GM12878 (cell line): ENCODE measurements at regions not wholly inside any gene's neighbourhood (a gene's known extent, or its start where the extent isn't known, plus 50 kb on each side); places are given as distances from the start of the nearest gene placed in this dataset.

Experiments
- ATAC-seq: fragments of 200-7000 bp; cut with Tn5 transposase; 3 replicates; pipeline ENCODE4 v1.9.1; 2020; ENCODE audit warnings: mild to moderate bottlenecking, moderate library complexity
- BruUV-seq: library from RNA; stranded (reverse); fragments of 400-500 nt; replicated peaks from 2 replicates; lab custom pipeline; 2021; lab: Mats Ljungman, UMichigan
- CTCF ChIA-PET: fragments of 300-600 bp; sonication (Branson Sonifier 250); formaldehyde crosslinking; extraction: SDS; loops from one replicate; lab custom pipeline; 2021; ENCODE audit warnings: inconsistent platforms; lab: Yijun Ruan, JAX
- POLR2A ChIA-PET: fragments of 350-600 bp; formaldehyde crosslinking; extraction: SDS; loops from one replicate; lab custom pipeline; 2021; ENCODE audit warnings: inconsistent platforms; lab: Charles Lee
- RAD21 ChIA-PET: fragments of 300-600 bp; sonication (Branson Sonifier 250); formaldehyde crosslinking; loops from one replicate; lab custom pipeline; 2023; ENCODE audit warnings: antibody characterized with exemption; ENCODE audit not compliant: unreplicated experiment; lab: Charles Lee
- SMC1A ChIA-PET: fragments of 300-600 bp; sonication (Branson Sonifier 250); formaldehyde crosslinking; loops from one replicate; lab custom pipeline; 2023; ENCODE audit not compliant: unreplicated experiment, uncharacterized antibody; lab: Charles Lee
- DNase-seq: peaks from one replicate; pipeline ENCODE4 v3.0.0-alpha.2; 2011; ENCODE audit warnings: low read depth, low spot score
- FAIRE-seq: peaks from 3 replicates; lab custom pipeline; 2011; peaks lifted over from hg19 to GRCh38; lab: Jason Lieb, UNC
- H2AFZ ChIP-seq: 2 replicates; pipeline ENCODE4 v1.6.0; 2011; ENCODE audit warnings: low read depth, low read length, control low read depth; ENCODE audit not compliant: control insufficient read depth
- H3K27ac ChIP-seq: 2 replicates; pipeline ENCODE4 v1.5.1; 2011; ENCODE audit warnings: control low read depth; ENCODE audit not compliant: control insufficient read depth, insufficient read depth
- H3K27me3 ChIP-seq, 2 experiments: replicated peaks in 1 of 2; 2 replicates each; pipeline versions ENCODE4 v1.6.0 to v1.6.1; 2011; ENCODE audit warnings: low read length in 1 of 2; ENCODE audit not compliant: control insufficient read depth in 2 of 2, insufficient read depth in 2 of 2
- H3K36me3 ChIP-seq, 2 experiments: 2 replicates each; pipeline ENCODE4 v1.5.1; 2011; ENCODE audit warnings: low read length in 1 of 2; ENCODE audit not compliant: control insufficient read depth in 2 of 2, insufficient read depth in 2 of 2
- H3K4me1 ChIP-seq: 2 replicates; pipeline ENCODE4 v1.6.1; 2011; ENCODE audit warnings: mild to moderate bottlenecking, low read length, moderate library complexity, mixed read lengths; ENCODE audit not compliant: control insufficient read depth, insufficient read depth
- H3K4me2 ChIP-seq: 2 replicates; pipeline ENCODE4 v1.6.0; 2011; ENCODE audit warnings: control low read depth; ENCODE audit not compliant: control insufficient read depth, insufficient read depth
- H3K4me3 ChIP-seq: fragments of 200-600 bp; sonication (generic); 2 replicates; pipeline ENCODE4 v1.5.1; 2016
- H3K79me2 ChIP-seq: 2 replicates; pipeline ENCODE4 v1.6.0; 2011; ENCODE audit warnings: low read length; ENCODE audit not compliant: control insufficient read depth, insufficient read depth
- H3K9ac ChIP-seq: 2 replicates; pipeline ENCODE4 v1.8.0; 2011; ENCODE audit warnings: low read length, control low read depth, mixed read lengths; ENCODE audit not compliant: control insufficient read depth, insufficient read depth
- H3K9me3 ChIP-seq: replicated peaks from 3 replicates; pipeline ENCODE4 v1.5.1; 2011; ENCODE audit warnings: mild to moderate bottlenecking, low read length; ENCODE audit not compliant: control insufficient read depth, insufficient read depth
- H4K20me1 ChIP-seq: 2 replicates; pipeline ENCODE4 v1.6.0; 2011; ENCODE audit not compliant: control insufficient read depth, insufficient read depth
- HCFC1 ChIP-seq: fragments of 150-350 bp; IDR thresholded peaks from 2 replicates; pipeline ENCODE4 v1.6.1; 2014; ENCODE audit warnings: low read length
- JUNB ChIP-seq: IDR thresholded peaks from 2 replicates; pipeline ENCODE4 v1.6.1; 2016; ENCODE audit warnings: antibody characterized with exemption, mild to moderate bottlenecking
- SKIL ChIP-seq: fragments of 450-650 bp; IDR thresholded peaks from 2 replicates; pipeline ENCODE4 v1.6.1; 2017; ENCODE audit warnings: mild to moderate bottlenecking, low read depth, inconsistent platforms; ENCODE audit not compliant: poor library complexity, severe bottlenecking
- WGBS: methylation state at CpG from one replicate; pipeline ENCODE4 v1.1.6; 2016; ENCODE audit warnings: low lambda C conversion rate; ENCODE audit not compliant: insufficient replicate concordance, insufficient coverage; ENCODE audit errors: missing lambda C conversion rate; 5-methylcytosine and 5-hydroxymethylcytosine counted together
- in situ Hi-C: fragments of 300-500 bp; cut with MboI; formaldehyde crosslinking; loops from 9 replicates; pipeline ENCODE4 v1.14.3; 2018; ENCODE audit warnings: mixed read lengths
- intact Hi-C: fragments of 100-400 bp; cut with micrococcal nuclease; formaldehyde crosslinking; loops from one replicate; pipeline ENCODE4 v1.14.2; 2022; ENCODE audit not compliant: unreplicated experiment
- TF ChIP-seq, protein P1 (sequence below): fragments of 450-650 bp; IDR thresholded peaks from 2 replicates; pipeline ENCODE4 v1.6.1; 2017; ENCODE audit warnings: low read depth, mild to moderate bottlenecking, moderate library complexity

DNA sequence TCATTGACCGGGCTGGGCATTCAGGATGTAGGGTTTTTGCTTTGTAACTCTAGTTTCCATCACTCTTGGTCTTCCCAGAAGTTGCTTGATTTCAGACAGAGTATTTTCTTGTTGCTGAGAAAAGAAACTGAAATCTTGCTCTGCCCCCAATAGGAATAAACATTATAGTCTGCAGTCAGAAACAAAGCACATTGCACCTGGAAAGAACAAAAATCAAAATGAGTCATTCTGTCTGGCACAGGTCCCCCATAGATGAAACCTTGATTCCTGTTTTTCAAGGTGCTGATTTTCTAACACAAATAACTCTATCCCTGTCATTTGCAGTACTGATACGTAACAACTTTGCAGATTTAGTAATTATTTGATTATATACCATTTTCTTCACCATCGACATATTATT is 232.1 kb downstream of the FBXO4 start (continued):
- no peak for TF ChIP-seq SKIL
- TF ChIP-seq JUNB = no peak
- no peak for TF ChIP-seq HCFC1

DNA sequence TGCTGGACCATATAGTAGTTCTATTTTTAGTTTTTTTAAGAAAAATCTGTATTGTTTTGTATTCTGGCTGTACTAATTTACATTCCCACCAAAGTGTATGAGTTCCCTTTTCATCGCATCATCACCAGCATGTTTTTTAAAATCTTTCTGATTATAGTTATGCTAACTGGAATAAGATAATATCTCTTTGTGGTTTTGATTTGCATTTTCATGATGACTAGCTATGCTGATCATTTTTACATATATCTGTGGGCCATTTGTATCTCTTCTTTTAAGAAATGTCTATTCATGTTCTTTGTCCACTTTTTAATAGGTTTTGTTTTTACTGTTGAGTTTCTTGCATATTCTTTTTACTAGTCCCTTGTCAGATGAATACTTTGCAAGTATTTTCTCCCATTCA is 238.0 kb downstream of the FBXO4 start:
- intact Hi-C loops = no loop called here
- H3K4me3 ChIP-seq = no peak overlapping the region
- BruUV-seq = no TSS peak
- no peaks in the 10 kb centered on the region for H3K27me3 ChIP-seq
- no peaks in the 10 kb centered on the region for H3K79me2 ChIP-seq
- no peak overlapping the region for H3K9ac ChIP-seq
- no peaks in the 10 kb centered on the region for H3K4me1 ChIP-seq
- no peak overlapping the region for H2AFZ ChIP-seq
- TF ChIP-seq, protein P1, sequence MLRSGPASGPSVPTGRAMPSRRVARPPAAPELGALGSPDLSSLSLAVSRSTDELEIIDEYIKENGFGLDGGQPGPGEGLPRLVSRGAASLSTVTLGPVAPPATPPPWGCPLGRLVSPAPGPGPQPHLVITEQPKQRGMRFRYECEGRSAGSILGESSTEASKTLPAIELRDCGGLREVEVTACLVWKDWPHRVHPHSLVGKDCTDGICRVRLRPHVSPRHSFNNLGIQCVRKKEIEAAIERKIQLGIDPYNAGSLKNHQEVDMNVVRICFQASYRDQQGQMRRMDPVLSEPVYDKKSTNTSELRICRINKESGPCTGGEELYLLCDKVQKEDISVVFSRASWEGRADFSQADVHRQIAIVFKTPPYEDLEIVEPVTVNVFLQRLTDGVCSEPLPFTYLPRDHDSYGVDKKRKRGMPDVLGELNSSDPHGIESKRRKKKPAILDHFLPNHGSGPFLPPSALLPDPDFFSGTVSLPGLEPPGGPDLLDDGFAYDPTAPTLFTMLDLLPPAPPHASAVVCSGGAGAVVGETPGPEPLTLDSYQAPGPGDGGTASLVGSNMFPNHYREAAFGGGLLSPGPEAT = no peak
- ChIA-PET CTCF (no interaction called here), POLR2A (no interaction called here), SMC1A (interaction anchor here (1.0 kb wide), 1 partner anchor 12 kb away, joined by 3 read pairs; no protein-coding TSS in a partner anchor), RAD21 (no interaction called here)
- no peak for FAIRE-seq
- H4K20me1 ChIP-seq = no peaks in the 10 kb centered on the region
- H3K27ac ChIP-seq = no peak overlapping the region
- DNase-seq = no peak
- H3K9me3 ChIP-seq = no peaks in the 10 kb centered on the region
- H3K36me3 ChIP-seq = no peaks in the 10 kb centered on the region
- WGBS = 100% methylated on average over 1 of the region's 1 CpG
- no peak overlapping the region for H3K4me2 ChIP-seq
- ATAC-seq = no peak
- in situ Hi-C loops = no loop called here
